GM12891 (cell line): ENCODE measurements at regions not wholly inside any gene's neighbourhood (a gene's known extent, or its start where the extent isn't known, plus 50 kb on each side); places are given as distances from the start of the nearest gene placed in this dataset.

Experiments
- DNase-seq: peaks from one replicate; pipeline ENCODE4 v3.0.0; 2011; ENCODE audit warnings: low spot score; ENCODE audit not compliant: insufficient read length
- FAIRE-seq: peaks from 2 replicates; lab custom pipeline; 2011; peaks lifted over from hg19 to GRCh38; lab: Jason Lieb, UNC
- PAX5 ChIP-seq: IDR thresholded peaks from 2 replicates; pipeline ENCODE4 v1.6.1; 2011; ENCODE audit warnings: low read length, moderate library complexity, mild to moderate bottlenecking; ENCODE audit not compliant: insufficient read depth, severe bottlenecking
- POLR2A ChIP-seq: IDR thresholded peaks from 2 replicates; pipeline ENCODE4 v1.6.1; 2011; ENCODE audit warnings: low read depth, low read length, control low read depth
- POLR2AphosphoS5 ChIP-seq: IDR thresholded peaks from 2 replicates; pipeline ENCODE4 v1.6.1; 2011; ENCODE audit warnings: low read depth, low read length, control low read depth
- POU2F2 ChIP-seq: IDR thresholded peaks from 2 replicates; pipeline ENCODE4 v1.6.1; 2011; ENCODE audit warnings: low read depth, mild to moderate bottlenecking, control low read depth, low read length, moderate library complexity
- SPI1 ChIP-seq: IDR thresholded peaks from 2 replicates; pipeline ENCODE4 v1.6.1; 2011; ENCODE audit warnings: low read depth, low read length, control low read depth
- TAF1 ChIP-seq: IDR thresholded peaks from 2 replicates; pipeline ENCODE4 v1.6.1; 2011; ENCODE audit warnings: low read depth, low read length, control low read depth

GRCh38 chr12:107536613-107537012 is 149.0 kb upstream of the PWP1 start:
- no peak for FAIRE-seq
- no peak for DNase-seq
- TF ChIP-seq PAX5 (no peak), POLR2AphosphoS5 (no peak), TAF1 (no peak), SPI1 (no peak), POLR2A (no peak), POU2F2 (no peak)

GRCh38 chr12:107537464-107538119 is 148.0 kb upstream of the PWP1 start:
- TF ChIP-seq PAX5 (no peak), POLR2A (no peak), SPI1 (no peak), POU2F2 (no peak), POLR2AphosphoS5 (no peak), TAF1 (no peak)
- no peak for FAIRE-seq
- no peak for DNase-seq

- DNase-seq (no peak), FAIRE-seq (no peak)
- TF ChIP-seq SPI1 (no peak), POLR2AphosphoS5 (no peak), PAX5 (no peak), TAF1 (no peak), POLR2A (no peak), POU2F2 (no peak)
Measured at GRCh38 chr12:107539196-107539939, 146.2 kb upstream of the PWP1 start.

- FAIRE-seq (no peak), DNase-seq (no peak)
- TF ChIP-seq POU2F2 (no peak), POLR2A (no peak), PAX5 (no peak), SPI1 (no peak), TAF1 (no peak), POLR2AphosphoS5 (no peak)
Measured at GRCh38 chr12:107541001-107541705, 144.4 kb upstream of the PWP1 start.

- no peak for DNase-seq
- TF ChIP-seq POLR2AphosphoS5 (no peak), SPI1 (no peak), POU2F2 (no peak), PAX5 (no peak), TAF1 (no peak), POLR2A (no peak)
- FAIRE-seq = no peak
Measured at GRCh38 chr12:107543416-107543815, 142.2 kb upstream of the PWP1 start.

GRCh38 chr12:107543841-107544240 is 141.8 kb upstream of the PWP1 start:
- TF ChIP-seq SPI1 (no peak), TAF1 (no peak), POU2F2 (no peak), POLR2AphosphoS5 (no peak), PAX5 (no peak), POLR2A (no peak)
- DNase-seq (no peak), FAIRE-seq (no peak)

GRCh38 chr12:107544937-107545336 is 140.7 kb upstream of the PWP1 start:
- FAIRE-seq (no peak), DNase-seq (no peak)
- TF ChIP-seq POLR2AphosphoS5 (no peak), TAF1 (no peak), POU2F2 (no peak), PAX5 (no peak), POLR2A (no peak), SPI1 (no peak)

- FAIRE-seq = no peak
- TF ChIP-seq POLR2AphosphoS5 (no peak), POLR2A (no peak), PAX5 (no peak), SPI1 (no peak), POU2F2 (no peak), TAF1 (no peak)
- DNase-seq = no peak
Measured at GRCh38 chr12:107545737-107546353, 139.8 kb upstream of the PWP1 start.

- FAIRE-seq = no peak
- no peak for DNase-seq
- TF ChIP-seq POU2F2 = no peak
Measured at GRCh38 chr12:107547389-107547788, 138.2 kb upstream of the PWP1 start.
